HEK293 (cell line): ENCODE measurements at regions not wholly inside any gene's neighbourhood (a gene's known extent, or its start where the extent isn't known, plus 50 kb on each side); places are given as distances from the start of the nearest gene placed in this dataset.

Experiments
- CTCF ChIP-seq: fragments of 450-650 bp; formaldehyde crosslinking; IDR thresholded peaks from 2 replicates; pipeline ENCODE4 v1.5.1; 2016; ENCODE audit warnings: missing biosample characterization, missing genetic modification characterization
- PRDM1 ChIP-seq: fragments of 450-650 bp; formaldehyde crosslinking; IDR thresholded peaks from 2 replicates; pipeline ENCODE4; 2016; ENCODE audit warnings: missing biosample characterization, missing genetic modification characterization
- ZNF184 ChIP-seq: fragments of 450-650 bp; IDR thresholded peaks from 2 replicates; pipeline ENCODE4 v1.5.1; 2018; ENCODE audit warnings: missing biosample characterization, mild to moderate bottlenecking, missing genetic modification characterization
- ZNF239 ChIP-seq: fragments of 450-650 bp; formaldehyde crosslinking; IDR thresholded peaks from 2 replicates; pipeline ENCODE4 v1.5.1; 2016; ENCODE audit warnings: missing biosample characterization, missing genetic modification characterization
- ZNF398 ChIP-seq: fragments of 450-650 bp; formaldehyde crosslinking; IDR thresholded peaks from 2 replicates; pipeline ENCODE4 v1.5.1; 2017; ENCODE audit warnings: missing biosample characterization, missing genetic modification characterization

GRCh38 chr4:171646984-171647383, 166.2 kb upstream of the GALNTL6 start:
- TF ChIP-seq CTCF (tag by site-specific recombination) (no peak), ZNF184 (tag by site-specific recombination) (no peak), ZNF239 (tag by site-specific recombination) (no peak), PRDM1 (no peak), ZNF398 (no peak)
